Thyroid gland (tissue), 4 donors: ENCODE measurements at regions not wholly inside any gene's neighbourhood (a gene's known extent, or its start where the extent isn't known, plus 50 kb on each side); places are given as distances from the start of the nearest gene placed in this dataset.

ENCODE experiments used
- DNase-seq, 2 donors: peaks; one replicate each; pipeline ENCODE4 v3.0.0-alpha.2; 2019
- H3K27ac ChIP-seq, 3 donors: fragments of 200-600 bp; sonication (generic); 1 replicate in 2 of 3; 2 replicates in 1 of 3; pipeline ENCODE4 v1.5.1; 2016 to 2019; ENCODE audit warnings: mild to moderate bottlenecking in 1 of 3, moderate library complexity in 1 of 3
- H3K27me3 ChIP-seq: fragments of 200-600 bp; sonication (generic); one replicate; pipeline ENCODE4 v1.5.1; 2019
- H3K36me3 ChIP-seq, 2 donors: fragments of 200-600 bp; sonication (generic); one replicate each; pipeline ENCODE4 v1.5.1; 2016 to 2019
- H3K4me1 ChIP-seq, 2 donors: fragments of 200-600 bp; sonication (generic); one replicate each; pipeline ENCODE4 v1.5.1; 2017 to 2019
- H3K4me3 ChIP-seq, 3 donors: fragments of 200-600 bp; sonication (generic); replicated peaks in 1 of 3; 1 replicate in 2 of 3; 2 replicates in 1 of 3; pipeline ENCODE4 v1.5.1; 2016; ENCODE audit warnings: mild to moderate bottlenecking in 1 of 3
- H3K9me3 ChIP-seq: fragments of 200-600 bp; sonication (generic); one replicate; pipeline ENCODE4 v1.5.1; 2017
- CTCF ChIP-seq, 6 experiments: fragments of 200-600 bp in 3 of 6; fragments of 450-650 bp in 3 of 6; sonication (generic) in 3 of 6; IDR thresholded peaks; one replicate each; pipeline ENCODE4 v1.5.1; 2016 to 2019; ENCODE audit warnings: antibody characterized with exemption in 6 of 6, mild to moderate bottlenecking in 2 of 6, inconsistent platforms in 1 of 6, moderate library complexity in 1 of 6
- POLR2A ChIP-seq, 2 donors: fragments of 450-650 bp; IDR thresholded peaks; one replicate each; pipeline ENCODE4 v1.6.1; 2017; ENCODE audit warnings: antibody characterized with exemption in 2 of 2, mild to moderate bottlenecking in 2 of 2, moderate library complexity in 1 of 2
- WGBS, 2 donors: methylation state at CpG; one replicate each; pipeline ENCODE4 v1.1.5; 2017; 5-methylcytosine and 5-hydroxymethylcytosine counted together
- intact Hi-C: fragments of 100-400 bp; cut with DNase I; formaldehyde crosslinking; loops from one replicate; pipeline ENCODE4 v1.15.1; 2023

- no peak for DNase-seq
Measured at GRCh38 chr2:34875091-34875745, 1276.1 kb upstream of the FAM98A start.

GRCh38 chr2:34853646-34854045, 1254.5 kb upstream of the FAM98A start:
- Histone ChIP-seq H3K9me3 (no peaks in the 10 kb centered on the region), H3K27me3 (no peaks in the 10 kb centered on the region), H3K4me1 (no peaks in the 10 kb centered on the region), H3K27ac (no peak overlapping the region), H3K36me3 (no peaks in the 10 kb centered on the region), H3K4me3 (no peak overlapping the region)
- no peak for DNase-seq
- WGBS, 2 donors: 86 to 87% methylated on average over 5 of the region's 5 CpGs
- TF ChIP-seq POLR2A (IDR thresholded peaks at IDR 0.05): no peak
- no peak for TF ChIP-seq CTCF (IDR thresholded peaks at IDR 0.05)
- intact Hi-C loops: no loop called here

More at GRCh38 chr2:34875091-34875745, 1276.1 kb upstream of the FAM98A start:
- Histone ChIP-seq H3K4me3 (no peak overlapping the region), H3K9me3 (no peaks in the 10 kb centered on the region), H3K27me3 (no peaks in the 10 kb centered on the region), H3K36me3 (no peaks in the 10 kb centered on the region), H3K27ac (no peak overlapping the region), H3K4me1 (no peaks in the 10 kb centered on the region)
- intact Hi-C loops: no loop called here
- TF ChIP-seq POLR2A (IDR thresholded peaks at IDR 0.05): no peak
- TF ChIP-seq CTCF (IDR thresholded peaks at IDR 0.05): no peak
- WGBS, 2 donors: 56 to 62% methylated on average over 4 of the region's 4 CpGs

GRCh38 chr2:34851804-34852203, 1252.7 kb upstream of the FAM98A start:
- Histone ChIP-seq H3K36me3 (no peaks in the 10 kb centered on the region), H3K27ac (no peak overlapping the region), H3K4me1 (no peaks in the 10 kb centered on the region), H3K4me3 (no peak overlapping the region), H3K9me3 (no peaks in the 10 kb centered on the region), H3K27me3 (no peaks in the 10 kb centered on the region)
- 82 to 85% methylated on average over 2 of the region's 2 CpGs for WGBS, 2 donors
- intact Hi-C loops: no loop called here
- no peak for DNase-seq
- TF ChIP-seq CTCF (IDR thresholded peaks at IDR 0.05): no peak
- no peak for TF ChIP-seq POLR2A (IDR thresholded peaks at IDR 0.05)

- Histone ChIP-seq H3K27me3 (no peaks in the 10 kb centered on the region), H3K9me3 (no peaks in the 10 kb centered on the region), H3K4me1 (no peaks in the 10 kb centered on the region), H3K4me3 (no peak overlapping the region), H3K27ac (no peak overlapping the region), H3K36me3 (no peaks in the 10 kb centered on the region)
- 87 to 88% methylated on average over 3 of the region's 3 CpGs for WGBS, 2 donors
- TF ChIP-seq CTCF (IDR thresholded peaks at IDR 0.05) (no peak), POLR2A (IDR thresholded peaks at IDR 0.05) (no peak)
- intact Hi-C loops: no loop called here
- DNase-seq: no peak
Measured at GRCh38 chr2:34849827-34850226, 1250.7 kb upstream of the FAM98A start.

- no peak overlapping the region for H3K4me3 ChIP-seq
- H3K4me1 ChIP-seq: no peaks in the 10 kb centered on the region
- H3K27me3 ChIP-seq: no peaks in the 10 kb centered on the region
- intact Hi-C loops: no loop called here
- no peaks in the 10 kb centered on the region for H3K9me3 ChIP-seq
- no peak overlapping the region for H3K27ac ChIP-seq
- no peak for TF ChIP-seq POLR2A (IDR thresholded peaks at IDR 0.05)
- TF ChIP-seq CTCF (IDR thresholded peaks at IDR 0.05): no peak
- H3K36me3 ChIP-seq: no peaks in the 10 kb centered on the region
- WGBS, 2 donors: 71 to 72% methylated on average over 3 of the region's 3 CpGs
- DNase-seq: no peak
Measured at GRCh38 chr2:34848691-34849090, 1249.6 kb upstream of the FAM98A start.
